HCT116 (cell line): ENCODE measurements at regions not wholly inside any gene's neighbourhood (a gene's known extent, or its start where the extent isn't known, plus 50 kb on each side); places are given as distances from the start of the nearest gene placed in this dataset.

ENCODE experiments used
- ATAC-seq: fragments of 200-7000 bp; cut with Tn5 transposase; 2 replicates; pipeline ENCODE4 v1.9.1; 2020; ENCODE audit warnings: mild to moderate bottlenecking, moderate library complexity
- BruUV-seq: library from RNA; stranded (reverse); fragments of 400-500 nt; replicated peaks from 2 replicates; lab custom pipeline; 2021; lab: Mats Ljungman, UMichigan
- CTCF ChIA-PET: fragments of 300-600 bp; sonication (Branson Sonifier 250); formaldehyde crosslinking; loops from one replicate; lab custom pipeline; 2021; ENCODE audit warnings: antibody characterized with exemption; lab: Charles Lee
- POLR2A ChIA-PET: fragments of 300-600, 350-600 bp; sonication (Branson Sonifier 250); formaldehyde crosslinking; loops from one replicate; lab custom pipeline; 2021; ENCODE audit warnings: antibody characterized with exemption; lab: Charles Lee
- RAD21 ChIA-PET, 2 experiments: fragments of 300-600 bp; sonication (Branson Sonifier 250); formaldehyde crosslinking; loops; one replicate each; lab custom pipeline; 2023; ENCODE audit warnings: low total read pairs in 2 of 2; ENCODE audit not compliant: uncharacterized antibody in 2 of 2, unreplicated experiment in 2 of 2, low non-redundant PET in 1 of 2; lab: Charles Lee
- DNase-seq: peaks from one replicate; pipeline ENCODE4 v3.0.0-alpha.2; 2010; ENCODE audit warnings: low read depth, low spot score
- H2AFZ ChIP-seq: fragments of 200-600 bp; shearing (Covaris generic), sonication (generic); 2 replicates; pipeline ENCODE4 v1.6.1; 2017; ENCODE audit warnings: low read depth, mixed run types, mixed read lengths, antibody characterized with exemption, low read length; ENCODE audit not compliant: poor library complexity, severe bottlenecking
- H3K27ac ChIP-seq: 2 replicates; pipeline ENCODE4 v1.5.1; 2012; ENCODE audit warnings: low read depth, low read length
- H3K27me3 ChIP-seq: fragments of 200-600 bp; sonication (generic); 2 replicates; pipeline ENCODE4 v1.6.1; 2016; ENCODE audit warnings: mixed run types, low read length, mixed read lengths; ENCODE audit not compliant: insufficient read depth
- H3K36me3 ChIP-seq, 2 experiments: fragments of 200-500 bp in 1 of 2; fragments of 200-600 bp in 1 of 2; sonication (Bioruptor generic) in 1 of 2; sonication (generic) in 1 of 2; 2 replicates each; pipeline versions ENCODE4 v1.5.1 to v1.6.1; 2014 to 2016; ENCODE audit warnings: low read length in 2 of 2, inconsistent platforms in 1 of 2, mixed read lengths in 1 of 2, mixed run types in 1 of 2; ENCODE audit not compliant: insufficient read depth in 2 of 2, control insufficient read depth in 1 of 2
- H3K4me1 ChIP-seq, 2 experiments: fragments of 200-600 bp in 1 of 2; sonication (generic) in 1 of 2; 2 replicates each; pipeline versions ENCODE4 v1.5.1 to v1.6.1; 2012 to 2017; ENCODE audit warnings: low read length in 2 of 2, inconsistent platforms in 1 of 2, mild to moderate bottlenecking in 1 of 2, mixed read lengths in 1 of 2, mixed run types in 1 of 2, moderate library complexity in 1 of 2; ENCODE audit not compliant: insufficient read depth in 2 of 2, control insufficient read depth in 1 of 2
- H3K4me2 ChIP-seq: fragments of 200-600 bp; sonication (generic); 2 replicates; pipeline ENCODE4 v1.6.1; 2017; ENCODE audit warnings: mixed run types, low read length, mixed read lengths
- H3K4me3 ChIP-seq, 2 experiments: fragments of 200-600 bp in 1 of 2; sonication (generic) in 1 of 2; replicated peaks in 1 of 2; 2 replicates each; pipeline ENCODE4 v1.5.1; 2011 to 2016; ENCODE audit warnings: low read length in 2 of 2, control low read depth in 1 of 2, low read depth in 1 of 2, mild to moderate bottlenecking in 1 of 2, mixed read lengths in 1 of 2, mixed run types in 1 of 2
- H3K79me2 ChIP-seq: fragments of 200-600 bp; sonication (generic); 2 replicates; pipeline ENCODE4 v1.6.1; 2017; ENCODE audit warnings: mild to moderate bottlenecking, mixed run types, low read length, moderate library complexity, mixed read lengths; ENCODE audit not compliant: insufficient read depth
- H3K9ac ChIP-seq: fragments of 200-600 bp; sonication (generic); 2 replicates; pipeline ENCODE4 v1.6.1; 2016; ENCODE audit warnings: low read length, mixed read lengths
- H3K9me2 ChIP-seq: fragments of 200-600 bp; sonication (generic), shearing (Covaris generic); 2 replicates; pipeline ENCODE4 v1.6.1; 2017; ENCODE audit warnings: mixed run types, mild to moderate bottlenecking, moderate library complexity; ENCODE audit not compliant: insufficient read depth
- H3K9me3 ChIP-seq, 2 experiments: fragments of 200-500 bp in 1 of 2; fragments of 200-600 bp in 1 of 2; sonication (Bioruptor generic) in 1 of 2; sonication (generic) in 1 of 2; 2 replicates each; pipeline ENCODE4 v1.6.1; 2014 to 2017; ENCODE audit warnings: low read length in 2 of 2, mixed read lengths in 2 of 2, inconsistent platforms in 1 of 2, low read depth in 1 of 2, mild to moderate bottlenecking in 1 of 2, mixed run types in 1 of 2, moderate library complexity in 1 of 2; ENCODE audit not compliant: control insufficient read depth in 1 of 2, insufficient read depth in 1 of 2
- H4K20me1 ChIP-seq: fragments of 200-600 bp; sonication (generic), shearing (Covaris generic); 2 replicates; pipeline ENCODE4 v1.6.1; 2017; ENCODE audit warnings: mixed run types, mild to moderate bottlenecking, moderate library complexity; ENCODE audit not compliant: insufficient read depth
- CBX3 ChIP-seq: IDR thresholded peaks from 2 replicates; pipeline ENCODE4 v1.6.1; 2012; ENCODE audit warnings: low read depth
- ELF1 ChIP-seq: IDR thresholded peaks from 2 replicates; pipeline ENCODE4 v1.6.1; 2012; ENCODE audit warnings: low read depth, borderline replicate concordance
- EZH2phosphoT487 ChIP-seq: fragments of 200-600 bp; IDR thresholded peaks from 2 replicates; pipeline ENCODE4 v1.6.1; 2018; ENCODE audit warnings: antibody characterized with exemption, borderline replicate concordance
- FOSL1 ChIP-seq: IDR thresholded peaks from 2 replicates; pipeline ENCODE4 v1.6.1; 2012; ENCODE audit warnings: low read depth
- JUND ChIP-seq: IDR thresholded peaks from 2 replicates; pipeline ENCODE4 v1.6.1; 2012
- POLR2AphosphoS5 ChIP-seq: IDR thresholded peaks from 2 replicates; pipeline ENCODE4 v1.6.1; 2011; ENCODE audit warnings: mild to moderate bottlenecking, low read depth, low read length, moderate library complexity
- SIN3A ChIP-seq: IDR thresholded peaks from 2 replicates; pipeline ENCODE4 v1.6.1; 2012; ENCODE audit warnings: low read depth
- SP1 ChIP-seq: IDR thresholded peaks from 2 replicates; pipeline ENCODE4 v1.6.1; 2012; ENCODE audit warnings: low read depth
- TCF7L2 ChIP-seq: IDR thresholded peaks from 2 replicates; pipeline ENCODE4 v1.7.0; 2011; ENCODE audit warnings: borderline replicate concordance, inconsistent platforms; ENCODE audit not compliant: insufficient read depth, insufficient read length; ENCODE audit errors: extremely low read depth
- ZFX ChIP-seq: fragments of 450-650 bp; IDR thresholded peaks from 2 replicates; pipeline ENCODE4 v1.6.1; 2017
- ZNF274 ChIP-seq: fragments of 200-500 bp; sonication (Bioruptor generic); IDR thresholded peaks from 2 replicates; pipeline ENCODE4 v1.6.1; 2014; ENCODE audit warnings: mild to moderate bottlenecking, low read depth, low read length, inconsistent platforms
- intact Hi-C: fragments of 100-400 bp; cut with micrococcal nuclease; formaldehyde crosslinking; loops from 2 replicates; pipeline ENCODE4 v1.10.0; 2022
- TF ChIP-seq, protein P1 (sequence below), 3 experiments: fragments of 200-600 bp in 1 of 3; sonication (generic) in 1 of 3; IDR thresholded peaks in 2 of 3; conservative IDR thresholded peaks in 1 of 3; 2 replicates each; pipeline ENCODE4 v1.5.1; 2012 to 2017; ENCODE audit warnings: low read depth in 2 of 3, low read length in 2 of 3, antibody characterized with exemption in 1 of 3, borderline replicate concordance in 1 of 3, control low read depth in 1 of 3, mild to moderate bottlenecking in 1 of 3, mixed read lengths in 1 of 3, mixed run types in 1 of 3, moderate library complexity in 1 of 3; ENCODE audit not compliant: insufficient read depth in 1 of 3
- TF ChIP-seq, protein P2 (sequence below): IDR thresholded peaks from 2 replicates; pipeline ENCODE4 v1.6.1; 2012
- TF ChIP-seq, protein P3 (sequence below): IDR thresholded peaks from 2 replicates; pipeline ENCODE4 v1.6.1; 2012; ENCODE audit warnings: low read depth
- TF ChIP-seq, protein P4 (sequence below): IDR thresholded peaks from 2 replicates; pipeline ENCODE4 v1.6.1; 2011; ENCODE audit warnings: mild to moderate bottlenecking, low read length, moderate library complexity; ENCODE audit not compliant: insufficient replicate concordance; ENCODE audit errors: extremely low read depth

DNA sequence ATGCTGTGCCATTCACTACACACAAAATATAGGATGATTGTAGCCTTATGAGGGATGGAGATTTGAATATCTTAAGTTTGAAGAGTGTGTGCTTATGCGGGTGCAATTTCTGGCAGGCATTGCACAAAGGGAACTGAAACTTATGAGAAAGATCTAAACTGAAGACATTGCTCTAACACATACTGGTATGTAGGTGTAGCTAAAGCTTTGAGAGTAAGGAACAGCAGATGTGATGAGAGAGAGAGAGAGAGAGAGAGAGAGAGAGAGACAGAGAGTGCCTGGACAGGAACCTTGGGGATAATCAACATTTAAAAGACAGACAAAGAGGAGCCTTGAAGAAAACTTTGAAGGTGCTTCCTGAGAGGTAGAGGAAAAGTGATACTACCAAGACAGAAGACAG is 379.7 kb downstream of the SPRY1 start:
- Histone ChIP-seq H3K9me2 (no peaks in the 10 kb centered on the region), H3K36me3 (no peaks in the 10 kb centered on the region), H2AFZ (no peak overlapping the region), H3K9me3 (no peaks in the 10 kb centered on the region), H3K4me3 (no peak overlapping the region), H3K79me2 (no peaks in the 10 kb centered on the region), H3K4me2 (no peak overlapping the region), H3K9ac (no peak overlapping the region), H3K27ac (no peak overlapping the region), H3K4me1 (no peaks in the 10 kb centered on the region), H4K20me1 (no peaks in the 10 kb centered on the region), H3K27me3 (no peaks in the 10 kb centered on the region)
- POLR2A ChIA-PET, result no interaction called here
- no TSS peak for BruUV-seq
- RAD21 ChIA-PET, result no interaction called here
- CTCF ChIA-PET, result no interaction called here
- ATAC-seq (no peak), DNase-seq (no peak)
- intact Hi-C loops, result loop anchor here (10.0 kb wide), 2 partner anchors 219 to 1509 kb away; no protein-coding TSS in a partner anchor
- TF ChIP-seq SIN3A, result no peak
- no peak for TF ChIP-seq SP1
- TF ChIP-seq, protein P1, sequence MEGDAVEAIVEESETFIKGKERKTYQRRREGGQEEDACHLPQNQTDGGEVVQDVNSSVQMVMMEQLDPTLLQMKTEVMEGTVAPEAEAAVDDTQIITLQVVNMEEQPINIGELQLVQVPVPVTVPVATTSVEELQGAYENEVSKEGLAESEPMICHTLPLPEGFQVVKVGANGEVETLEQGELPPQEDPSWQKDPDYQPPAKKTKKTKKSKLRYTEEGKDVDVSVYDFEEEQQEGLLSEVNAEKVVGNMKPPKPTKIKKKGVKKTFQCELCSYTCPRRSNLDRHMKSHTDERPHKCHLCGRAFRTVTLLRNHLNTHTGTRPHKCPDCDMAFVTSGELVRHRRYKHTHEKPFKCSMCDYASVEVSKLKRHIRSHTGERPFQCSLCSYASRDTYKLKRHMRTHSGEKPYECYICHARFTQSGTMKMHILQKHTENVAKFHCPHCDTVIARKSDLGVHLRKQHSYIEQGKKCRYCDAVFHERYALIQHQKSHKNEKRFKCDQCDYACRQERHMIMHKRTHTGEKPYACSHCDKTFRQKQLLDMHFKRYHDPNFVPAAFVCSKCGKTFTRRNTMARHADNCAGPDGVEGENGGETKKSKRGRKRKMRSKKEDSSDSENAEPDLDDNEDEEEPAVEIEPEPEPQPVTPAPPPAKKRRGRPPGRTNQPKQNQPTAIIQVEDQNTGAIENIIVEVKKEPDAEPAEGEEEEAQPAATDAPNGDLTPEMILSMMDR (IDR thresholded peaks at IDR 0.05 in 2 of 3, conservative IDR thresholded peaks at IDR 0.05 in 1 of 3; ENCODE audit: borderline replicate concordance in 1 of 3, insufficient read depth in 1 of 3, low read depth in 2 of 3, low read length in 2 of 3), result no peak
- no peak for TF ChIP-seq FOSL1
- TF ChIP-seq, protein P2, sequence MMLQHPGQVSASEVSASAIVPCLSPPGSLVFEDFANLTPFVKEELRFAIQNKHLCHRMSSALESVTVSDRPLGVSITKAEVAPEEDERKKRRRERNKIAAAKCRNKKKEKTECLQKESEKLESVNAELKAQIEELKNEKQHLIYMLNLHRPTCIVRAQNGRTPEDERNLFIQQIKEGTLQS, result no peak
- TF ChIP-seq ZFX, result no peak
- no peak for TF ChIP-seq ELF1
- TF ChIP-seq, protein P3, sequence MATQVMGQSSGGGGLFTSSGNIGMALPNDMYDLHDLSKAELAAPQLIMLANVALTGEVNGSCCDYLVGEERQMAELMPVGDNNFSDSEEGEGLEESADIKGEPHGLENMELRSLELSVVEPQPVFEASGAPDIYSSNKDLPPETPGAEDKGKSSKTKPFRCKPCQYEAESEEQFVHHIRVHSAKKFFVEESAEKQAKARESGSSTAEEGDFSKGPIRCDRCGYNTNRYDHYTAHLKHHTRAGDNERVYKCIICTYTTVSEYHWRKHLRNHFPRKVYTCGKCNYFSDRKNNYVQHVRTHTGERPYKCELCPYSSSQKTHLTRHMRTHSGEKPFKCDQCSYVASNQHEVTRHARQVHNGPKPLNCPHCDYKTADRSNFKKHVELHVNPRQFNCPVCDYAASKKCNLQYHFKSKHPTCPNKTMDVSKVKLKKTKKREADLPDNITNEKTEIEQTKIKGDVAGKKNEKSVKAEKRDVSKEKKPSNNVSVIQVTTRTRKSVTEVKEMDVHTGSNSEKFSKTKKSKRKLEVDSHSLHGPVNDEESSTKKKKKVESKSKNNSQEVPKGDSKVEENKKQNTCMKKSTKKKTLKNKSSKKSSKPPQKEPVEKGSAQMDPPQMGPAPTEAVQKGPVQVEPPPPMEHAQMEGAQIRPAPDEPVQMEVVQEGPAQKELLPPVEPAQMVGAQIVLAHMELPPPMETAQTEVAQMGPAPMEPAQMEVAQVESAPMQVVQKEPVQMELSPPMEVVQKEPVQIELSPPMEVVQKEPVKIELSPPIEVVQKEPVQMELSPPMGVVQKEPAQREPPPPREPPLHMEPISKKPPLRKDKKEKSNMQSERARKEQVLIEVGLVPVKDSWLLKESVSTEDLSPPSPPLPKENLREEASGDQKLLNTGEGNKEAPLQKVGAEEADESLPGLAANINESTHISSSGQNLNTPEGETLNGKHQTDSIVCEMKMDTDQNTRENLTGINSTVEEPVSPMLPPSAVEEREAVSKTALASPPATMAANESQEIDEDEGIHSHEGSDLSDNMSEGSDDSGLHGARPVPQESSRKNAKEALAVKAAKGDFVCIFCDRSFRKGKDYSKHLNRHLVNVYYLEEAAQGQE, result no peak
- no peak for TF ChIP-seq CBX3
- no peak for TF ChIP-seq TCF7L2
- TF ChIP-seq EZH2phosphoT487, result no peak
- TF ChIP-seq, protein P4, sequence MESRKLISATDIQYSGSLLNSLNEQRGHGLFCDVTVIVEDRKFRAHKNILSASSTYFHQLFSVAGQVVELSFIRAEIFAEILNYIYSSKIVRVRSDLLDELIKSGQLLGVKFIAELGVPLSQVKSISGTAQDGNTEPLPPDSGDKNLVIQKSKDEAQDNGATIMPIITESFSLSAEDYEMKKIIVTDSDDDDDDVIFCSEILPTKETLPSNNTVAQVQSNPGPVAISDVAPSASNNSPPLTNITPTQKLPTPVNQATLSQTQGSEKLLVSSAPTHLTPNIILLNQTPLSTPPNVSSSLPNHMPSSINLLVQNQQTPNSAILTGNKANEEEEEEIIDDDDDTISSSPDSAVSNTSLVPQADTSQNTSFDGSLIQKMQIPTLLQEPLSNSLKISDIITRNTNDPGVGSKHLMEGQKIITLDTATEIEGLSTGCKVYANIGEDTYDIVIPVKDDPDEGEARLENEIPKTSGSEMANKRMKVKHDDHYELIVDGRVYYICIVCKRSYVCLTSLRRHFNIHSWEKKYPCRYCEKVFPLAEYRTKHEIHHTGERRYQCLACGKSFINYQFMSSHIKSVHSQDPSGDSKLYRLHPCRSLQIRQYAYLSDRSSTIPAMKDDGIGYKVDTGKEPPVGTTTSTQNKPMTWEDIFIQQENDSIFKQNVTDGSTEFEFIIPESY, result no peak
- no peak for TF ChIP-seq ZNF274
- no peak for TF ChIP-seq POLR2AphosphoS5
- no peak for TF ChIP-seq JUND
